Adipocyte (in vitro differentiated cells): ENCODE measurements at regions not wholly inside any gene's neighbourhood (a gene's known extent, or its start where the extent isn't known, plus 50 kb on each side); places are given as distances from the start of the nearest gene placed in this dataset.

Experiments used
- DNase-seq: peaks from one replicate; pipeline ENCODE4 v3.0.0-alpha.2; 2015; ENCODE audit warnings: low read depth
- H3K27me3 ChIP-seq: replicated peaks from 2 replicates; pipeline ENCODE4 v1.7.0; 2013; ENCODE audit warnings: mild to moderate bottlenecking, low read length, moderate library complexity; ENCODE audit not compliant: control insufficient read depth, insufficient read depth
- H3K36me3 ChIP-seq: 2 replicates; pipeline ENCODE4 v1.7.0; 2013; ENCODE audit warnings: low read length, mild to moderate bottlenecking, moderate library complexity; ENCODE audit not compliant: control insufficient read depth, insufficient read depth, severe bottlenecking
- H3K4me1 ChIP-seq: 2 replicates; pipeline ENCODE4 v1.7.0; 2013; ENCODE audit warnings: mild to moderate bottlenecking, low read length, moderate library complexity; ENCODE audit not compliant: control insufficient read depth, insufficient read depth
- H3K4me3 ChIP-seq: 2 replicates; pipeline ENCODE4 v1.7.0; 2013; ENCODE audit warnings: mild to moderate bottlenecking, low read length, moderate library complexity
- H3K9ac ChIP-seq: 2 replicates; pipeline ENCODE4 v1.7.0; 2013; ENCODE audit warnings: mild to moderate bottlenecking, low read length, moderate library complexity
- H3K9me3 ChIP-seq: 2 replicates; pipeline ENCODE4 v1.7.0; 2013; ENCODE audit warnings: mild to moderate bottlenecking, low read length, moderate library complexity; ENCODE audit not compliant: control insufficient read depth

- peaks cover 39% of the 10 kb centered on the region for H3K4me1 ChIP-seq
- H3K9ac ChIP-seq, result peak overlapping the region; percentile 61
- no peak for DNase-seq
- peak overlapping the region; percentile 53 for H3K4me3 ChIP-seq
- no peaks in the 10 kb centered on the region for H3K27me3 ChIP-seq
- H3K36me3 ChIP-seq, result no peaks in the 10 kb centered on the region
- no peaks in the 10 kb centered on the region for H3K9me3 ChIP-seq
Observed at GRCh38 chr2:146818122-146818521, 1026.7 kb upstream of the ACVR2A start.

- Histone ChIP-seq H3K4me3 (peak overlapping the region; percentile 53), H3K9me3 (no peaks in the 10 kb centered on the region), H3K4me1 (peaks cover 38% of the 10 kb centered on the region), H3K9ac (peak overlapping the region; percentile 61), H3K36me3 (no peaks in the 10 kb centered on the region), H3K27me3 (no peaks in the 10 kb centered on the region)
- DNase-seq, result no peak
Observed at GRCh38 chr2:146817613-146818012, 1027.2 kb upstream of the ACVR2A start.

DNA sequence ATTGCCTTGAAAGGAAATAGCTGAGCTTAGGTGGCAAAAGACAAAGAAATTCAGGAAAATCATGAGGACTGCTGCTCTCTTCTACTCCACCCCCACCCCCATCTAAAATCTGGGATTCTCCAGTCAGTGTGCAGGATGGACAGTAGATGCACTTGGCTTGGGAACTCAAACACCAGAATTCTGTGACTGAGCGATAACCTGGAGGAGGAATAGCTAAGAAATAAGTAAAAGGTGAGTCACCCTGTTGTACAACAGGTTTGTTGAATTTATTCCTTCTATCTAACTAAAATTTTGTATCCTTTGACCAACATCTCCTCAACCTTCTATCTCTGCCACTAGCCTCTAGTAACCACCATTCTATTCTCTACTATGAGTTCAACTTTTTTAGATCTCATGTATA is 1029.9 kb upstream of the ACVR2A start:
- no peak overlapping the region for H3K4me3 ChIP-seq
- no peaks in the 10 kb centered on the region for H3K36me3 ChIP-seq
- no peaks in the 10 kb centered on the region for H3K27me3 ChIP-seq
- no peak for DNase-seq
- peaks cover 19% of the 10 kb centered on the region for H3K4me1 ChIP-seq
- H3K9me3 ChIP-seq, result no peaks in the 10 kb centered on the region
- H3K9ac ChIP-seq, result no peak overlapping the region

DNA sequence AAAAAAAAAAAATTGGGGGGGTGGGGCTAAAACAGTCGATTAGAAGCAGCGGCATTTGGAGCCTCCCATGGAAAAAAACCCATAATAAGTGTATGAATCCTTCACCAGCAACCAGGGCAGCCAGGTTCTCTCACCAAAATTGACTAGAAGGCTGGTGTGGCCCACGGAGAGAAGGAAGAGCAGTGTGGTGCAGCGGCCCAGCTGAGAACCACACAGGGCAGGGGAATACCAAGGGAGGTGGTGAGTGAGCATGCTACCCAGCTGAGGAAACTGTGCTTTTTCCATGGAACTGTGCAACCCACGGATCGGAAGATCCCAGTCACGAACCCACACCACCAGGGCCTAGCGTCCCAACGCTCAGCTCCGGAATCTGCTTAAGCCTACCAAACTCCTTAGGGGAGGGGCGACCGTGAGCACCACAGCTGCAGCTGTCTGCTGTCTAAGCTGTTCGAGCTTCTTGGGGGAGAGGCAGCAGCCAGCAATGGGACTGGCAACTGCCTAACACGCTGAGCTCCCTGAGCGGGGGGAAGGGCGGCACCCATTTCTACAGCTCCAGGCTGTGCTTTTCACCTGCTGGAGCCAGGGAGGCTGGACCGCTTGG is 1037.2 kb upstream of the ACVR2A start:
- DNase-seq, result no peak
- H3K4me3 ChIP-seq, result no peak overlapping the region
- no peaks in the 10 kb centered on the region for H3K4me1 ChIP-seq

GRCh38 chr2:146806364-146807005 is 1038.3 kb upstream of the ACVR2A start:
- Histone ChIP-seq H3K4me1 (no peaks in the 10 kb centered on the region), H3K36me3 (no peaks in the 10 kb centered on the region), H3K4me3 (no peak overlapping the region), H3K9me3 (no peaks in the 10 kb centered on the region), H3K9ac (no peak overlapping the region), H3K27me3 (no peaks in the 10 kb centered on the region)
- no peak for DNase-seq

More for the DNA sequence above, 1037.2 kb upstream of the ACVR2A start:
- no peaks in the 10 kb centered on the region for H3K36me3 ChIP-seq
- no peaks in the 10 kb centered on the region for H3K27me3 ChIP-seq
- no peak overlapping the region for H3K9ac ChIP-seq
- no peaks in the 10 kb centered on the region for H3K9me3 ChIP-seq

DNA sequence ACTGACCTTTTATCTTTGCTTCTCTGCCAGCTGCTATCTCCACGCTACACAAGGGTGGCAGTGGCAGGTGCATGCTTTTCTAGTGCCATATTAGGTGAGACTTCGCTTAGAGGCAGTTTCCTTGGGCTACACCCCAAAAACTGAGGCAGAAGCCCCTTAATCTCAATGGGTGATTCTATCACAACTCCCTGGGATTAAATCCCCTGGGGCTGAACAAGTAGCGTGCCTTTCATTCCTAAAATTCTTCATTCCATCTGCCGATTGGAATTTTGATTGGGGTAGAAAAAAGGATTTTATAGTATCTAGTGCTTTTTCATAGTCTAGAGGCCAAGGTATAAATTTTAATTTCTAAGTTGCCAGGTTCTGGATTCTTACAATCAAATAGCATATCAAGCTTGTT is 1040.5 kb upstream of the ACVR2A start:
- no peaks in the 10 kb centered on the region for H3K36me3 ChIP-seq
- no peak for DNase-seq

GRCh38 chr2:146801886-146802285 is 1042.9 kb upstream of the ACVR2A start:
- Histone ChIP-seq H3K36me3 (no peaks in the 10 kb centered on the region), H3K9me3 (no peaks in the 10 kb centered on the region), H3K4me1 (no peaks in the 10 kb centered on the region), H3K27me3 (no peaks in the 10 kb centered on the region), H3K4me3 (no peak overlapping the region), H3K9ac (no peak overlapping the region)
- DNase-seq, result no peak

More for the DNA sequence above, 1040.5 kb upstream of the ACVR2A start:
- H3K9me3 ChIP-seq, result no peaks in the 10 kb centered on the region
- no peak overlapping the region for H3K4me3 ChIP-seq
- H3K27me3 ChIP-seq, result no peaks in the 10 kb centered on the region
- H3K4me1 ChIP-seq, result no peaks in the 10 kb centered on the region
- H3K9ac ChIP-seq, result no peak overlapping the region

DNA sequence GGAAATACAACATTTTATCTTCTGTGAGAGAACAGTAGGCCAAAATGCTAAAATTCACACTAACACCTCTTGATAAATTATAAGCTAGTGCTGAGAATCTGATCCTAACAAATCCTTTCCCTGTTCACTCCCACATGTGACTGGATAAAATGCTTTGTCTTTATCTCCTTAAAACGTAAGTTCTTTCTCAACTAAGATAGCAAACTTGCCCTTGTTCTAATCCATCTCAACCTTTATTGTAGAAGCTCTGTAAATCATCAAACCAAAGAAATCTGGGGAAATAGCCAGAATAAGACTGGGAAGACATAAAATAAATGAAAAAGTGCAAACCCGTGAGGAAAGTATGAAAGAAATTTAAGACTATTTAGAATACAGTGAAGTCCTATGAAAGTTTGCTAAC is 1058.4 kb upstream of the ACVR2A start:
- no peaks in the 10 kb centered on the region for H3K9me3 ChIP-seq
- H3K36me3 ChIP-seq, result no peaks in the 10 kb centered on the region
- DNase-seq, result no peak
- no peaks in the 10 kb centered on the region for H3K4me1 ChIP-seq
- no peaks in the 10 kb centered on the region for H3K27me3 ChIP-seq
- H3K4me3 ChIP-seq, result no peak overlapping the region
- H3K9ac ChIP-seq, result no peak overlapping the region

DNA sequence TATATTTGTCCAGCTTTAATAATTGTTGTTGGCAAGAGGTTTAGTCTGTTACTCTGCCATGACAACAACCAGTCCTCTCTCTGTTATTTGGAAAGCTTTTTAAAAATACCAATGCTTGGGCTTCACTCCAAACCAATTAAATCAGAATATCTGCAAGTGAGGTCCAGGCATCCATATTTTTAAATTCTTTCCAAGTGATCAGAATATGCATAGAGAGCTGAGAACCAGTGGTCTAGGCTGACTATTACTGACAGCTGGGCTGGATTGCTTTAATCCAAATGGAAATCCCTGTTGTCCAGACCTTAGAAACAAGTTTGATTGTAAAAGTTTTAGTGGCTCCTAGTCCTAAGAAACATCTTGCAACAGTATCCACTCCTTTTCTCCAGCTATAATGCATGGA is 1059.7 kb upstream of the ACVR2A start:
- Histone ChIP-seq H3K9ac (no peak overlapping the region), H3K36me3 (no peaks in the 10 kb centered on the region), H3K9me3 (no peaks in the 10 kb centered on the region), H3K27me3 (no peaks in the 10 kb centered on the region), H3K4me3 (no peak overlapping the region), H3K4me1 (no peaks in the 10 kb centered on the region)
- DNase-seq, result no peak

DNA sequence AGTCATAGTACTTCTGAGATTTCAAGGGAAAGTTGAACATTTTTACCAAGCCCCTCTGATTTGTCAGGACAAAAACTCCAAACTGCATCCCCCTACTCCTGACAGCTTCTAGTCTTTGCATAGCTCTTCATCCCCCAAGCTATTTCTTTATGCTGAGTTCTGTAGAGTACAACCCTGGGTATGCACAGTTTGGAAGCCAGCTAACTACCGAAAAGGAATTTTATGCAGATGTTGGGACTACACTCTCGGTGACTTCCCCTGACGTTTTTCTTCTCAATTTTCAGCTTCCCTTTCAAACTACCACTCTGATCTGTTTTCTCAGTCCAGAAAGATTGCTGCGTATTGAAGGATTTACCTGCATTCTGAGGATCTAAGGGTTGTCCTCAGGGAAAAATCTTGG is 1060.2 kb upstream of the ACVR2A start:
- Histone ChIP-seq H3K36me3 (no peaks in the 10 kb centered on the region), H3K27me3 (no peaks in the 10 kb centered on the region), H3K9ac (no peak overlapping the region), H3K4me3 (no peak overlapping the region), H3K4me1 (no peaks in the 10 kb centered on the region), H3K9me3 (no peaks in the 10 kb centered on the region)
- DNase-seq, result no peak

- H3K9ac ChIP-seq, result no peak overlapping the region
- no peaks in the 10 kb centered on the region for H3K36me3 ChIP-seq
- no peak overlapping the region for H3K4me3 ChIP-seq
- no peaks in the 10 kb centered on the region for H3K9me3 ChIP-seq
- no peak for DNase-seq
- H3K4me1 ChIP-seq, result no peaks in the 10 kb centered on the region
- no peaks in the 10 kb centered on the region for H3K27me3 ChIP-seq
Observed at GRCh38 chr2:146777181-146777580, 1067.6 kb upstream of the ACVR2A start.

DNA sequence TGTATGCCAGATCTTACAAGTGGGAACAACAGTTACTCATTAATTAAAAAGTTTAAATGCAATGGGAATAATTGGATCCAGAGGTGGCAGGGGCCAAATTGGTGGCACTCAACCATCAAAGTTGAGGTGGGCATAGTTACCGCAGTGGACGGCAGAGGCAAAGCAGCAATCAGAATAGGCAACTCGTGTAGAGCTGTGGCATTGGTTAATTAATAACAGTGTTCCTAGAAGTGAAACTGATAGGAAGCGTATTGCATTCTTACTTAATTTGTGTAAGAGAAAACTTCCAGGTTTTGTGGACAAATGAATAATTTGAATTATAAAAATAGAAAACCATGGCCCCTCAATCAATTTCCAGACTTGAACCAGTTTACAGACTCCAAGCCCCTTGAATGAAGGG is 1068.2 kb upstream of the ACVR2A start:
- no peaks in the 10 kb centered on the region for H3K36me3 ChIP-seq
- H3K9me3 ChIP-seq, result no peaks in the 10 kb centered on the region
- H3K4me1 ChIP-seq, result no peaks in the 10 kb centered on the region
- no peak overlapping the region for H3K9ac ChIP-seq
- no peak for DNase-seq
- no peak overlapping the region for H3K4me3 ChIP-seq
- H3K27me3 ChIP-seq, result no peaks in the 10 kb centered on the region
